ENCODE measurements at regions not wholly inside any gene's neighbourhood (a gene's known extent, or its start where the extent isn't known, plus 50 kb on each side); places are given as distances from the start of the nearest gene placed in this dataset.

DNA sequence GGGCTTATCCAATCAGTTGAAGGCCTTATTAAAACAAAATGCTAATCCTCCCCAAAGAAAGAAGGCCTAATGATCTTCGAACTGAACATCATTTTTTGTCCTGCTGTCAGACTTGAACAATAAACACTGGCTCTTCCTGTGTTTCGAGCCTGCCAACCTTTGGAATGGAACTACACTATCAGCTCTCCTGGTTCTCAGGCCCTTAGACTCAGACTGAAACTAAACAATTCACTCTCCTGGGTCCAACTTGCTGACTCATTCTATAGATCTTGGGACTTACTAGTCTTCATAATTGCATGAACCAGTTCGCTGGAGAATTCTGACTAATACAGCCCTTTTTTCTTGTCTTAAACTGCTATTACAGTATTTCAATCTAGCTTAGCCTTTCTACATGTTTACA lies 235.2 kb downstream of the LNPK start:
- H3K4me3 ChIP-seq (ENCODE audit: low read depth in 1 of 2, low read length in 1 of 2), result no peak overlapping the region
- H3K27ac ChIP-seq, result no peak overlapping the region
- TF ChIP-seq, protein P1, sequence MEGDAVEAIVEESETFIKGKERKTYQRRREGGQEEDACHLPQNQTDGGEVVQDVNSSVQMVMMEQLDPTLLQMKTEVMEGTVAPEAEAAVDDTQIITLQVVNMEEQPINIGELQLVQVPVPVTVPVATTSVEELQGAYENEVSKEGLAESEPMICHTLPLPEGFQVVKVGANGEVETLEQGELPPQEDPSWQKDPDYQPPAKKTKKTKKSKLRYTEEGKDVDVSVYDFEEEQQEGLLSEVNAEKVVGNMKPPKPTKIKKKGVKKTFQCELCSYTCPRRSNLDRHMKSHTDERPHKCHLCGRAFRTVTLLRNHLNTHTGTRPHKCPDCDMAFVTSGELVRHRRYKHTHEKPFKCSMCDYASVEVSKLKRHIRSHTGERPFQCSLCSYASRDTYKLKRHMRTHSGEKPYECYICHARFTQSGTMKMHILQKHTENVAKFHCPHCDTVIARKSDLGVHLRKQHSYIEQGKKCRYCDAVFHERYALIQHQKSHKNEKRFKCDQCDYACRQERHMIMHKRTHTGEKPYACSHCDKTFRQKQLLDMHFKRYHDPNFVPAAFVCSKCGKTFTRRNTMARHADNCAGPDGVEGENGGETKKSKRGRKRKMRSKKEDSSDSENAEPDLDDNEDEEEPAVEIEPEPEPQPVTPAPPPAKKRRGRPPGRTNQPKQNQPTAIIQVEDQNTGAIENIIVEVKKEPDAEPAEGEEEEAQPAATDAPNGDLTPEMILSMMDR (IDR thresholded peaks at IDR 0.05), result no peak
- H3K4me1 ChIP-seq (ENCODE audit: control insufficient read depth in 1 of 2, insufficient read depth in 1 of 2, low read depth in 1 of 2, low read length in 1 of 2), result no peaks in the 10 kb centered on the region
- peaks cover 7% of the 10 kb centered on the region for H3K27me3 ChIP-seq
- H3K9me3 ChIP-seq, result no peaks in the 10 kb centered on the region
- H3K36me3 ChIP-seq, result no peaks in the 10 kb centered on the region

DNA sequence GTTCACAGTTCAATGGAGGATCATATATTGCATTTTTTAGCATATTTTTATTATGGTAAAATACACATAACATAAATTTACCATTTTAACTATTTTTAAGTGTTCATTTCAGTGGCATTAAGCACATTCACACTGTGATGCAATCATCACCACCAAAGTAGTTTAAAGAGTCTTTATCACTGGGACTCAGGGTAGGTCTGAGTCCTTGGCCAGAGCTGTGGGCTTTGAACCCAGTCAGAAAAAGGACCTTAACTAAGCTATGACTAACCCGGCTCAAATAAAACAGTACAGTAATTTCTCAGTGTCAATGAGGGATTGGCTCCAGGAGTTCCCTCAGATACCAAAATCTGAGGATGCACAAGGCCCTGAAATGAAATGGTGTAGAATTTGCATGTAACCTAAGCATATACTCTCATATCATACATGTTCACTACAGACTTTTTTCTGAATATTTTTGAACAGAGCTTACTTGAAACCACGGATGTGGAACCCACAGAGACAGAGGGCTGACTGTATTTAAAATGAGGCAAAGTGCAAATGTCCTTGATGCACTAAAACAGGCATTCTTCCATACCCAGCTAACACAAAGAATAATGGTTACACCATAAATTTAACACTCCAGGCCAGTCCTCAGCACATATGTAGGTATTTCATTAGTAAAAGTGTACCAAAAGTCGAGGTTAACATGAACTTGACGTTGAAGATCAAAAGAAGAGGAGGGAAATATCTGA lies 246.2 kb downstream of the LNPK start:
- H3K27me3 ChIP-seq, result no peaks in the 10 kb centered on the region
- no peaks in the 10 kb centered on the region for H3K36me3 ChIP-seq
- no peak overlapping the region for H3K4me3 ChIP-seq (ENCODE audit: low read depth in 1 of 2, low read length in 1 of 2)
- TF ChIP-seq, protein P1 (IDR thresholded peaks at IDR 0.05), result no peak
- no peaks in the 10 kb centered on the region for H3K4me1 ChIP-seq (ENCODE audit: control insufficient read depth in 1 of 2, insufficient read depth in 1 of 2, low read depth in 1 of 2, low read length in 1 of 2)
- no peak overlapping the region for H3K27ac ChIP-seq
- H3K9me3 ChIP-seq, result no peaks in the 10 kb centered on the region

DNA sequence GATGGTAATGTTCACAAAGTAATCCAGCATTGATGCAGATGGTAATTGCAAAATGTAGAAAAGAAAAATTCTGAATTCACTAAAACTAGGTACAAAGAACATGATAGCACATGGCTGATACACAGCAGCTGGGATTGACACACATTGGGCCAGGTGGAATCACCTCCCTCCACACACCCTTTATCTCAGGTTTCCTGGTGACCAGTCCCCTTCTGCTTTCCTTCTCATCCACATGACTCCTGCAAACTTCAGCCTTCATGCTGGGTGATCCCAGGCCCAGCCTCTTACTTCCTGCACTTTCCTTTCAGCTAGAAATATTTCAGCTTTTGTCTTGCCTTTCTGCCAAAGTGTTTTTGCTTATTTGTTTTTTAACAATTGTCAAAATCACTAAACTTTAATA lies 246.9 kb downstream of the LNPK start:
- Histone ChIP-seq H3K36me3 (no peaks in the 10 kb centered on the region), H3K4me3 (ENCODE audit: low read depth in 1 of 2, low read length in 1 of 2) (no peak overlapping the region), H3K4me1 (ENCODE audit: control insufficient read depth in 1 of 2, insufficient read depth in 1 of 2, low read depth in 1 of 2, low read length in 1 of 2) (no peaks in the 10 kb centered on the region), H3K9me3 (no peaks in the 10 kb centered on the region), H3K27me3 (no peaks in the 10 kb centered on the region), H3K27ac (no peak overlapping the region)
- TF ChIP-seq, protein P1 (IDR thresholded peaks at IDR 0.05), result no peak

DNA sequence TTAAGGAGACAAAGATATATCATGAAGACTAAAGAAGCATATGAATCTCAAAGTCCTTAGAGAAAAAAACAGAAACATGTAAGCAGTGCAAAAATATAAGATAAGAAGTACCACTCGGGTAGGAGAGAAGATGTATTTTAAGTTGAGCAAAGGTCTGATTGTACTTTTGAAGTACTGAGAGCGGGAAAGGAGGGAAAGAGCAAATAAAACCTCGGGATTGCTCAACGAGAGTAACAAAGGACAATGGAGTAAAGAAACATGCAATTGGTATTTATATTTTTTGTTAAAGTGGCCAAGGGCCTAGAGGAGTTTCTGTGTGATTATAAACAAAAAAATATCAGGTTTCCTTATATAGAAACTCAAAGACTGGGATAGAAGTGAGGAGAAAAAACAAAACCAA lies 251.9 kb downstream of the LNPK start:
- no peaks in the 10 kb centered on the region for H3K36me3 ChIP-seq
- H3K27ac ChIP-seq, result no peak overlapping the region
- no peaks in the 10 kb centered on the region for H3K27me3 ChIP-seq
- no peak overlapping the region for H3K4me3 ChIP-seq (ENCODE audit: low read depth in 1 of 2, low read length in 1 of 2)
- TF ChIP-seq, protein P1 (IDR thresholded peaks at IDR 0.05), result no peak
- H3K9me3 ChIP-seq, result no peaks in the 10 kb centered on the region
- no peaks in the 10 kb centered on the region for H3K4me1 ChIP-seq (ENCODE audit: control insufficient read depth in 1 of 2, insufficient read depth in 1 of 2, low read depth in 1 of 2, low read length in 1 of 2)

DNA sequence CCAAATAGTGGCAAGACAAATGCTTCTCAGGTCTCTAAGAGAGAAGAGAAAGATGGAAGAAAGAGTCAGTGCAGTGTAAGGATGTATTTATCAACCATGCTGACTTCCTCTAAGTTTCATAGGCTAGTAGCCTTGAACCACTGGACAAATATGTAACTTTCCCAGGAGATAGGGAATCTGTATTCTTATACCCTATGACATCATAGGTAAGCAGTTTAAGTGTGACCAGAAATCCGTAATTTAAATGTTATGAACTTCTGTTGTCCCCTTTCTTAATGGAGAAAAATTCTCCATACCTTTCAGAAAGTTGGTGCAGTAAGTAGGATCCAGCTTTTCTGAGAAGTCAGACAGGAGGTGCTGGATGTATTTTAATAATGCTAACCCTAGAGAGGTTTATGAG lies 256.2 kb downstream of the LNPK start:
- TF ChIP-seq, protein P1 (IDR thresholded peaks at IDR 0.05), result no peak

More for the DNA sequence above, 256.2 kb downstream of the LNPK start:
- Histone ChIP-seq H3K4me1 (ENCODE audit: control insufficient read depth in 1 of 2, insufficient read depth in 1 of 2, low read depth in 1 of 2, low read length in 1 of 2) (no peaks in the 10 kb centered on the region), H3K27me3 (peaks cover 29% of the 10 kb centered on the region), H3K4me3 (ENCODE audit: low read depth in 1 of 2, low read length in 1 of 2) (no peak overlapping the region), H3K27ac (no peak overlapping the region), H3K9me3 (no peaks in the 10 kb centered on the region), H3K36me3 (no peaks in the 10 kb centered on the region)
